ENCODE measurements at regions not wholly inside any gene's neighbourhood (a gene's known extent, or its start where the extent isn't known, plus 50 kb on each side); places are given as distances from the start of the nearest gene placed in this dataset.

GRCh38 chr4:12145768-12146167, 717.1 kb upstream of the HS3ST1 start:
- no peak overlapping the region for H3K23ac ChIP-seq (ENCODE audit: low read depth, low read length)
- ChIA-PET CTCF (no interaction called here), POLR2A (ENCODE audit: unreplicated experiment) (no interaction called here)
- H4K5ac ChIP-seq (ENCODE audit: low read depth, low read length), result no peak overlapping the region
- no peak overlapping the region for H3K4ac ChIP-seq (ENCODE audit: low read depth, low read length)
- no peaks in the 10 kb centered on the region for H4K20me1 ChIP-seq (ENCODE audit: insufficient read depth, low read length)
- dilution Hi-C loops (cut with HindIII; ENCODE audit: low sequenced_read_pairs, unreplicated experiment), result no loop called here
- H2AFZ ChIP-seq (replicated peaks; ENCODE audit: low read length, poor library complexity), result no peak overlapping the region
- H3K36me3 ChIP-seq (ENCODE audit: control insufficient read depth, insufficient read depth, low read length), result no peaks in the 10 kb centered on the region
- no peak overlapping the region for H4K8ac ChIP-seq (ENCODE audit: low read depth in 2 of 2, low read length in 2 of 2)
- in situ Hi-C loops (cut with MboI; ENCODE audit: low sequenced_read_pairs), result no loop called here
- no peak overlapping the region for H2BK5ac ChIP-seq (ENCODE audit: low read depth, low read length, poor library complexity, severe bottlenecking)
- H3K18ac ChIP-seq (ENCODE audit: low read depth, low read length), result no peak overlapping the region
- DNase-seq (no peak), ATAC-seq (ENCODE audit: low read depth) (no peak)
- H3K4me3 ChIP-seq (ENCODE audit: insufficient read depth, low read depth, low read length), result no peak overlapping the region
- H3K14ac ChIP-seq (replicated peaks; ENCODE audit: low read depth, low read length), result no peak overlapping the region
- no peaks in the 10 kb centered on the region for H3K27me3 ChIP-seq (ENCODE audit: control insufficient read depth, insufficient read depth, low read length)
- intact Hi-C loops (cut with micrococcal nuclease), result no loop called here
- no peak overlapping the region for H3K9ac ChIP-seq (ENCODE audit: low read depth, low read length)
- no peak overlapping the region for H3K27ac ChIP-seq (ENCODE audit: insufficient read depth, low read length)
- no TSS peak for BruUV-seq (replicated peaks)
- no peak overlapping the region for H2AK5ac ChIP-seq (ENCODE audit: low read depth, low read length)
- TF ChIP-seq RCOR1 (IDR thresholded peaks at IDR 0.05; ENCODE audit: insufficient replicate concordance, low read length) (no peak), MAZ (IDR thresholded peaks at IDR 0.05; ENCODE audit: borderline replicate concordance, low read depth, low read length) (no peak), CTCF (conservative IDR thresholded peaks at IDR 0.05; ENCODE audit: low read depth, low read length) (no peak), ELK1 (IDR thresholded peaks at IDR 0.05; ENCODE audit: borderline replicate concordance, low read depth, low read length) (no peak), CHD1 (IDR thresholded peaks at IDR 0.05; ENCODE audit: low read depth, low read length) (no peak), RFX5 (IDR thresholded peaks at IDR 0.05; ENCODE audit: low read depth, low read length) (no peak), MAFK (IDR thresholded peaks at IDR 0.05; ENCODE audit: low read depth, low read length) (no peak), RAD21 (IDR thresholded peaks at IDR 0.05; ENCODE audit: low read length) (no peak), USF2 (IDR thresholded peaks at IDR 0.05; ENCODE audit: low read depth, low read length) (no peak), POLR2A (IDR thresholded peaks at IDR 0.05; ENCODE audit: low read depth, low read length) (no peak), MXI1 (IDR thresholded peaks at IDR 0.05; ENCODE audit: borderline replicate concordance, low read depth, low read length) (no peak), SMC3 (IDR thresholded peaks at IDR 0.05; ENCODE audit: low read depth, low read length) (no peak), BHLHE40 (IDR thresholded peaks at IDR 0.05; ENCODE audit: low read depth, low read length) (no peak), FOS (IDR thresholded peaks at IDR 0.05; ENCODE audit: low read depth, low read length) (no peak)
- peaks cover 6% of the 10 kb centered on the region; the same call in 1 of the 2 replicates for H3K9me3 ChIP-seq (ENCODE audit: control insufficient read depth, insufficient read depth, low read length)
- H4K91ac ChIP-seq (ENCODE audit: insufficient read depth, low read depth, low read length), result no peak overlapping the region
- no peak overlapping the region for H3K4me2 ChIP-seq (ENCODE audit: low read depth, low read length)
- WGBS, 2 experiments (ENCODE audit: extremely low coverage in 2 of 2, insufficient read length in 1 of 2), result no CpG with 5 or more reads among the region's 1 CpG
- no peak overlapping the region for H2BK120ac ChIP-seq (ENCODE audit: low read depth, low read length)
- no peaks in the 10 kb centered on the region for H3K9me1 ChIP-seq (ENCODE audit: insufficient read depth, low read length)
- H3K4me1 ChIP-seq (ENCODE audit: control insufficient read depth, insufficient read depth, low read length), result no peaks in the 10 kb centered on the region
- no peak overlapping the region for H3K56ac ChIP-seq (ENCODE audit: extremely low read depth, insufficient read depth, low read length)
- no peaks in the 10 kb centered on the region for H3K79me1 ChIP-seq (ENCODE audit: low read depth in 1 of 2, low read length in 2 of 2)
- H2BK20ac ChIP-seq (ENCODE audit: low read depth, low read length), result no peak overlapping the region
- H2AK9ac ChIP-seq (replicated peaks; ENCODE audit: low read depth, low read length, poor library complexity), result no peak overlapping the region
- H2BK15ac ChIP-seq (ENCODE audit: low read depth, low read length), result no peak overlapping the region
